ENCODE measurements at regions not wholly inside any gene's neighbourhood (a gene's known extent, or its start where the extent isn't known, plus 50 kb on each side); places are given as distances from the start of the nearest gene placed in this dataset.

DNA sequence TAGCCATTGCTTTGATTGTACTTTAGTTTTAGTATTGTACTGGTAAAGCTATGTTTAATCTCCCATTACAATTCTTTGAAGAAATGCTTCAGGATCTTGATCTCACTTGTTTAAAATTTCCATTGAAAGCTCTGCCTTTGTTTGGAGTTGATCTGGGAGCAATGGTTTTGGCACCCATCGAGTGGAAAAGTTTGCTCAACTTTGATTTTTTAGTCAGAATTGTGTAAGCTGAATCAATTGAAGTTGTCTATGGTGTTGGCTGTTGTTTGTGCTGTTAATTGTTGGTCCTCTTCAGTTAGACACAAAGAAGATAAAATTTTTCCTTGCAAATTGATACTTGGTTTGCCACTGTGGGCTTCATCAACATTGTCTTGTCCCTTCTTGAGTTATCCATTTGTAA is 99.8 kb upstream of the ADAD1 start:
- Histone ChIP-seq H3K4me2 (ENCODE audit: insufficient read depth, low read length) (no peak overlapping the region), H3K9ac (ENCODE audit: low read depth, low read length) (no peak overlapping the region), H2AFZ (ENCODE audit: low read depth, low read length) (no peak overlapping the region), H3K4me3 (ENCODE audit: low read depth in 1 of 2, low read length in 2 of 2) (no peak overlapping the region), H3K4me1 (ENCODE audit: insufficient read depth, low read length) (no peaks in the 10 kb centered on the region), H3K79me2 (ENCODE audit: insufficient read depth, low read length) (no peaks in the 10 kb centered on the region), H3K27me3 (ENCODE audit: insufficient read depth, low read length, poor library complexity) (no peaks in the 10 kb centered on the region), H3K36me3 (ENCODE audit: insufficient read depth, low read length) (peaks cover 30% of the 10 kb centered on the region; the same call in 1 of the 2 replicates), H3K9me3 (ENCODE audit: insufficient read depth, low read length, severe bottlenecking) (no peaks in the 10 kb centered on the region), H4K20me1 (ENCODE audit: insufficient read depth, low read length) (no peaks in the 10 kb centered on the region), H3K27ac (ENCODE audit: low read length) (no peak overlapping the region)
- TF ChIP-seq, protein P1, sequence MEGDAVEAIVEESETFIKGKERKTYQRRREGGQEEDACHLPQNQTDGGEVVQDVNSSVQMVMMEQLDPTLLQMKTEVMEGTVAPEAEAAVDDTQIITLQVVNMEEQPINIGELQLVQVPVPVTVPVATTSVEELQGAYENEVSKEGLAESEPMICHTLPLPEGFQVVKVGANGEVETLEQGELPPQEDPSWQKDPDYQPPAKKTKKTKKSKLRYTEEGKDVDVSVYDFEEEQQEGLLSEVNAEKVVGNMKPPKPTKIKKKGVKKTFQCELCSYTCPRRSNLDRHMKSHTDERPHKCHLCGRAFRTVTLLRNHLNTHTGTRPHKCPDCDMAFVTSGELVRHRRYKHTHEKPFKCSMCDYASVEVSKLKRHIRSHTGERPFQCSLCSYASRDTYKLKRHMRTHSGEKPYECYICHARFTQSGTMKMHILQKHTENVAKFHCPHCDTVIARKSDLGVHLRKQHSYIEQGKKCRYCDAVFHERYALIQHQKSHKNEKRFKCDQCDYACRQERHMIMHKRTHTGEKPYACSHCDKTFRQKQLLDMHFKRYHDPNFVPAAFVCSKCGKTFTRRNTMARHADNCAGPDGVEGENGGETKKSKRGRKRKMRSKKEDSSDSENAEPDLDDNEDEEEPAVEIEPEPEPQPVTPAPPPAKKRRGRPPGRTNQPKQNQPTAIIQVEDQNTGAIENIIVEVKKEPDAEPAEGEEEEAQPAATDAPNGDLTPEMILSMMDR (IDR thresholded peaks at IDR 0.05; ENCODE audit: borderline replicate concordance, extremely low read depth, low read length, poor library complexity, severe bottlenecking): no peak
- TF ChIP-seq EZH2 (IDR thresholded peaks at IDR 0.05; ENCODE audit: borderline replicate concordance, low read depth, low read length, severe bottlenecking): no peak
- ATAC-seq (ENCODE audit: insufficient read depth, low read depth): no peak
- DNase-seq: no peak

DNA sequence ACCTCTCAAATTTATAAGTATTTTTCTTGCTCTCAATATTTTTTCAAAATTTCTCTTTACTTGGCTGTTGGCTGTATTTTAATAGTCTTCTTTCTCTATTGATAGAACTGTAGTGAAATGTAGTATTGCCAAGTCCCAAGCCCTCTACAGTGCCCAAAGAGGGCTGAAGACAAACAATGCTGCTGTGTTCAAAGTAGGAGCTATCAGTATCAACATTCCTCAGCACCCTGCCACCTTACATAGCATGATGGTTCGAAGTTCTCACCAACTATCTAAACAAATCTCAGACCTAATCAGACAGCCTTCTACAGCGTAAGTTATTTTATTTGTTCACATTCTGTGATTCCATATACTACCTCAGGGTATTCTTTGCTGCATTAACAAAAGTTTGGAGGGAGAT is 99.1 kb upstream of the ADAD1 start:
- no peak overlapping the region for H2AFZ ChIP-seq (ENCODE audit: low read depth, low read length)
- no peak for ATAC-seq (ENCODE audit: insufficient read depth, low read depth)
- H3K79me2 ChIP-seq (ENCODE audit: insufficient read depth, low read length): no peaks in the 10 kb centered on the region
- H4K20me1 ChIP-seq (ENCODE audit: insufficient read depth, low read length): no peaks in the 10 kb centered on the region
- no peak for TF ChIP-seq EZH2 (IDR thresholded peaks at IDR 0.05; ENCODE audit: borderline replicate concordance, low read depth, low read length, severe bottlenecking)
- TF ChIP-seq, protein P1 (IDR thresholded peaks at IDR 0.05; ENCODE audit: borderline replicate concordance, extremely low read depth, low read length, poor library complexity, severe bottlenecking): no peak
- no peak for DNase-seq
- H3K27me3 ChIP-seq (ENCODE audit: insufficient read depth, low read length, poor library complexity): no peaks in the 10 kb centered on the region
- peaks cover 24% of the 10 kb centered on the region; the same call in 1 of the 2 replicates for H3K36me3 ChIP-seq (ENCODE audit: insufficient read depth, low read length)
- no peaks in the 10 kb centered on the region for H3K9me3 ChIP-seq (ENCODE audit: insufficient read depth, low read length, severe bottlenecking)
- no peak overlapping the region for H3K9ac ChIP-seq (ENCODE audit: low read depth, low read length)
- no peak overlapping the region for H3K27ac ChIP-seq (ENCODE audit: low read length)
- H3K4me1 ChIP-seq (ENCODE audit: insufficient read depth, low read length): no peaks in the 10 kb centered on the region
- no peak overlapping the region for H3K4me3 ChIP-seq (ENCODE audit: low read depth in 1 of 2, low read length in 2 of 2)
- H3K4me2 ChIP-seq (ENCODE audit: insufficient read depth, low read length): no peak overlapping the region

DNA sequence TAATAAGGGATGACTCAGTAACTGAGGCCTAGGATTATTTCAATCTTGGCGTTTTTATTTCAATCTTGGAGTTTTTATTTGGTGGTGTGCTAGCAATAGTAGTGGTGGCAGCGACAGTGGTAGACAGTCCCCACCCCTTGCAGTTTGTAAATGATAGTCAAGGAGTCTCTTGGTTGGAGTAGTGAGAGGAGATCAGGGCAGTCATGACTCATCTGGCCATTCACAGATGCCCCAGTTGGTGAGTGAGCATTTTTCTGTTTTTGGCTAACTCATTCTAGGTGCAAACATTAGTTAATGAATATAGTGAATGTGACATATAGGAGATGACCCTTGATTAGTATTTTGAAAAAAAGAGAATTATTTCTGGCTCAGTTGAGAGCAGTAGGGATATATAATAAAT is 93.5 kb upstream of the ADAD1 start:
- H3K4me3 ChIP-seq (ENCODE audit: low read depth in 1 of 2, low read length in 2 of 2): no peak overlapping the region
- H3K4me1 ChIP-seq (ENCODE audit: insufficient read depth, low read length): no peaks in the 10 kb centered on the region
- no peak overlapping the region for H3K27ac ChIP-seq (ENCODE audit: low read length)
- H4K20me1 ChIP-seq (ENCODE audit: insufficient read depth, low read length): no peaks in the 10 kb centered on the region
- no peaks in the 10 kb centered on the region for H3K9me3 ChIP-seq (ENCODE audit: insufficient read depth, low read length, severe bottlenecking)
- H3K4me2 ChIP-seq (ENCODE audit: insufficient read depth, low read length): no peak overlapping the region
- DNase-seq: no peak
- TF ChIP-seq EZH2 (IDR thresholded peaks at IDR 0.05; ENCODE audit: borderline replicate concordance, low read depth, low read length, severe bottlenecking): no peak
- TF ChIP-seq, protein P1 (IDR thresholded peaks at IDR 0.05; ENCODE audit: borderline replicate concordance, extremely low read depth, low read length, poor library complexity, severe bottlenecking): no peak
- H3K9ac ChIP-seq (ENCODE audit: low read depth, low read length): no peak overlapping the region
- no peak for ATAC-seq (ENCODE audit: insufficient read depth, low read depth)
- peaks cover 32% of the 10 kb centered on the region for H3K36me3 ChIP-seq (ENCODE audit: insufficient read depth, low read length)
- H3K79me2 ChIP-seq (ENCODE audit: insufficient read depth, low read length): no peaks in the 10 kb centered on the region
- H2AFZ ChIP-seq (ENCODE audit: low read depth, low read length): no peak overlapping the region
- H3K27me3 ChIP-seq (ENCODE audit: insufficient read depth, low read length, poor library complexity): no peaks in the 10 kb centered on the region

Measured in DND-41 (cell line).